ENCODE measurements at regions not wholly inside any gene's neighbourhood (a gene's known extent, or its start where the extent isn't known, plus 50 kb on each side); places are given as distances from the start of the nearest gene placed in this dataset.
A peak's percentile ranks its signal among the peaks of the same experiment; 100 is the strongest.

DNA sequence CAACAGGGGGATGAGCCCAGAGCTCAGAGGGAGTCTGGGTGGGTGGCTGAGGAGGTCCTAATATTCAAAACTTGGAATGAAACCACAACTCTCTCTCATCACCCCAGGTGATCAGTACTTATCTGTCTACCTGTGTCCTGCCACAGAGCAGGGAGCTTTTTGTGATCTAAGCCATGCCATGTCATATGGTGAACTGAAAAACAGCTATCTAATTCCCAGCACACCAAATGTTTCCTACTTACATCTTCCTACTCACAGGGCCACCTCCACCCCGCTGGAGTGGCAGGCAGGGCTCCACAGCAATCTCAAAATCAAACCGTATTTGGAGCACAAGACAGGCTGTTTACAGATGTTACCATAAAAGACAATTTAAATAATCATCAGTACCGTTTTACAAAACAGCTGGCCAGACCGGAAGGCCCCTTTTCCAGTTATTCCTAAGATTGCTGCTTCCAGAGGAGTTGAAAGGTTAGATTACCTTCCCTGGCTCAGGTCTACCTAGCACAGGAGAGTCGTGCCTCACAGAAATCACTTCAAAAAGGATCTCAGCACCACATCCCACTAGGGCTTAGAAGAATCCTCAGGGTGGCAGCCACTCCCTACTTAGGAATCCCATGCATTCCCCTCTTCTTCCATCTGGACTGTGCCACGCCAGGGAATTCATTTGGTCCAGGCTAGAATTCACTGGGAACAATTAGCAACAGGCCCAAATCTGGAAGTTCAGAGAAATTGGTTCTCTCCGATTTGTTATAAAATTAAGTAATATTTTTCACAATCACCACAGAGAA lies 226.6 kb upstream of the IL12A start:
- Histone ChIP-seq H3K27me3 (peaks cover 72% of the 10 kb centered on the region), H3K27ac (no peak overlapping the region), H3K36me3 (no peaks in the 10 kb centered on the region), H3K9me3 (no peaks in the 10 kb centered on the region), H3K4me1 (ENCODE audit: control insufficient read depth in 1 of 2, insufficient read depth in 1 of 2, low read depth in 1 of 2, low read length in 1 of 2) (peaks cover 16 to 31% of the 10 kb centered on the region in 2 experiments), H3K4me3 (ENCODE audit: low read depth in 1 of 2, low read length in 1 of 2) (no peak overlapping the region)
- TF ChIP-seq, protein P1, sequence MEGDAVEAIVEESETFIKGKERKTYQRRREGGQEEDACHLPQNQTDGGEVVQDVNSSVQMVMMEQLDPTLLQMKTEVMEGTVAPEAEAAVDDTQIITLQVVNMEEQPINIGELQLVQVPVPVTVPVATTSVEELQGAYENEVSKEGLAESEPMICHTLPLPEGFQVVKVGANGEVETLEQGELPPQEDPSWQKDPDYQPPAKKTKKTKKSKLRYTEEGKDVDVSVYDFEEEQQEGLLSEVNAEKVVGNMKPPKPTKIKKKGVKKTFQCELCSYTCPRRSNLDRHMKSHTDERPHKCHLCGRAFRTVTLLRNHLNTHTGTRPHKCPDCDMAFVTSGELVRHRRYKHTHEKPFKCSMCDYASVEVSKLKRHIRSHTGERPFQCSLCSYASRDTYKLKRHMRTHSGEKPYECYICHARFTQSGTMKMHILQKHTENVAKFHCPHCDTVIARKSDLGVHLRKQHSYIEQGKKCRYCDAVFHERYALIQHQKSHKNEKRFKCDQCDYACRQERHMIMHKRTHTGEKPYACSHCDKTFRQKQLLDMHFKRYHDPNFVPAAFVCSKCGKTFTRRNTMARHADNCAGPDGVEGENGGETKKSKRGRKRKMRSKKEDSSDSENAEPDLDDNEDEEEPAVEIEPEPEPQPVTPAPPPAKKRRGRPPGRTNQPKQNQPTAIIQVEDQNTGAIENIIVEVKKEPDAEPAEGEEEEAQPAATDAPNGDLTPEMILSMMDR (IDR thresholded peaks at IDR 0.05): no peak

DNA sequence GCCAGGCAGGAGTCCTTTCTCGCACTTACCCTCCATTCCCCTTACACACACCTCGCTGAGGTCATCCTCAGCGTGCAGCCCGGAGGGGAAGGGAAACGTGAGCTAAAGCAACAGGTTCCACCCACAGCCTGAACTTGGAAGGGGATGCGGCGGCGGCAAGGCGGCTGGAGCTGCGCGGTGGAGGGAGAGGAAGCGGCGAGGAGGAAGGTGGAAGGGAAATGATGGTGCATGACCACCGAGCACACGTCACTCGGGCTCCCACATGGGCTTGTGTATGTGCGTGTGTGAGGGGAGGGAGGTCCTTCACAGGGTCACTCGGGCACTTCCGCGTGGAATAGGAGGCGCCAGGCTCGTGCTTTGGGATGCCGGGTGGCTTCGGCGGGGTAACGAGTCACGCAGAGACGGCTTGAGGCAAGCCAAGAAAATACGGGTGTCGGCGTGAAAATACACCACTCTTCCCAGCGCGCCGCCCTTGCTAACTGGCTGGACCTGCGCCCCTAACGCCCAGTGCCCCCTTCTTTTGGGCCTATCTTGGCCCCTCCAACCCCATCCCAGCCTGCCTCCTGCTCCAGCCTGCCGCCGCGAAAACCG lies 225.5 kb upstream of the IL12A start:
- H3K36me3 ChIP-seq: no peaks in the 10 kb centered on the region

DNA sequence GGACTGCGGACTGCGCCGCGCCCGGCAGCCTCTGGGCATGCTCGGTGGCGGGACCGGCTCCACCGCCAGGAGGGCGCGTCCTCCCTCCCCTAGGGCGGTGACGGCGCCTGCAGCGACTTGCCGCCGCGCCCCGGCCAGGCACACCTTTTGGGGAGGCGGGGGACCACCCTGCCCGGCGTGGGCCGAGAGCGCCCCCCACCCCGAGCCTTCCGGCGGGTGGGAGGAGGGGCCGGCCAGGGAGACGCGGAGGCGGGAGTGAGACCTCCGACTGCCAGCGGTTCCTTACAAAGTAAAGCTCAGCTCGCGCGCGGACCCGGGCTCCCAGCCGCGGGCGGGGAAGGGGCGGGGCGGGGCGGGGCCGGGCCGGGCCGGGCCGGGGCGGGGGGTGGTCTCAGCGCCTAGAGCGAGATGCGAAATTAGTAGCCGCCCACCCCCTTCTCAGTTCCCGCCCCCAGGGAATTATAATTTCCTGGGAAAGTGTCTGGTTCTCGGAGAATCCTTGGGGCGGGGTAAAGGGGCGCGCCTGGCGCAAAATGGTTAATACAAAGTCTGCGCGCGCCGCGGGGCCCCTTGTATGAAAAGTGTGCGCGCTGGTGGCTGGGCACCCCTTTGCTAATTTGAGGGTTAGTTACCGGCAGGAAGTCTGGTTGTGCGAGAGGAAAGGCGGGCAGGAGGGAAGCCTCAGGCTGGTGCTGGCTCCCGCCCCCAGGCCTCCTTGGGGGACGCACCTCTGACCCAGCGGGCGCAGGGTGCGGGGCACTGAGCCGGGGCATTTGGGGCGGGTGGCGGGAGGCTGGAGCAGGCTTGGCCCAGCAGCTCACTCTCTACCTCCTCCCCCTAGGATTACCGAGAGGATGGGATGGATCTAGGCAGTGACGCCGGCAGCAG lies 224.8 kb upstream of the IL12A start:
- TF ChIP-seq, protein P1 (IDR thresholded peaks at IDR 0.05): no peak

More for the DNA sequence above, 225.5 kb upstream of the IL12A start:
- TF ChIP-seq, protein P1 (IDR thresholded peaks at IDR 0.05): no peak
- H3K4me3 ChIP-seq (ENCODE audit: low read depth in 1 of 2, low read length in 1 of 2): peak overlapping the region; percentile 32 to 63
- H3K27ac ChIP-seq: no peak overlapping the region
- peaks cover 81% of the 10 kb centered on the region for H3K27me3 ChIP-seq
- no peaks in the 10 kb centered on the region for H3K9me3 ChIP-seq
- H3K4me1 ChIP-seq (ENCODE audit: control insufficient read depth in 1 of 2, insufficient read depth in 1 of 2, low read depth in 1 of 2, low read length in 1 of 2): peaks cover 16 to 31% of the 10 kb centered on the region in 2 experiments

DNA sequence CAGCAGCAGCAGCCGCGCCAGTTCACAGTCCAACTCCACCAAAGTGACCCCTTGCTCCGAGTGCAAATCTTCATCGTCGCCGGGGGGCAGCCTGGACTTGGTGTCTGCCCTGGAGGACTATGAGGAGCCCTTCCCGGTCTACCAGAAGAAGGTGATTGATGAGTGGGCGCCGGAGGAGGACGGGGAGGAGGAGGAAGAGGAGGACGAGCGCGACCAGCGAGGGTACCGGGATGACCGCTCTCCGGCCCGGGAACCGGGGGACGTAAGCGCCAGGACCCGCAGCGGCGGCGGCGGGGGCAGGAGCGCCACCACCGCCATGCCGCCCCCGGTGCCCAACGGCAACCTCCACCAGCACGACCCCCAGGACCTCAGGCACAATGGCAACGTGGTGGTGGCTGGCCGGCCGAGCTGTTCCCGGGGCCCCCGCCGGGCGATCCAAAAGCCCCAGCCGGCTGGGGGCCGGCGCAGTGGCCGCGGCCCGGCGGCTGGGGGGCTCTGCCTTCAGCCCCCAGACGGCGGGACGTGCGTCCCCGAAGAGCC lies 224.1 kb upstream of the IL12A start:
- H3K27ac ChIP-seq: no peak overlapping the region
- no peaks in the 10 kb centered on the region for H3K9me3 ChIP-seq
- H3K27me3 ChIP-seq: peaks cover 81% of the 10 kb centered on the region
- TF ChIP-seq, protein P1 (IDR thresholded peaks at IDR 0.05): no peak
- peaks cover 16 to 31% of the 10 kb centered on the region in 2 experiments for H3K4me1 ChIP-seq (ENCODE audit: control insufficient read depth in 1 of 2, insufficient read depth in 1 of 2, low read depth in 1 of 2, low read length in 1 of 2)
- H3K4me3 ChIP-seq (ENCODE audit: low read depth in 1 of 2, low read length in 1 of 2): peak overlapping the region; percentile 16 to 63
- H3K36me3 ChIP-seq: no peaks in the 10 kb centered on the region

More for the DNA sequence above, 224.8 kb upstream of the IL12A start:
- peak overlapping the region; percentile 32 to 63 for H3K4me3 ChIP-seq (ENCODE audit: low read depth in 1 of 2, low read length in 1 of 2)
- H3K27me3 ChIP-seq: peaks cover 81% of the 10 kb centered on the region
- H3K27ac ChIP-seq: no peak overlapping the region
- peaks cover 16 to 31% of the 10 kb centered on the region in 2 experiments for H3K4me1 ChIP-seq (ENCODE audit: control insufficient read depth in 1 of 2, insufficient read depth in 1 of 2, low read depth in 1 of 2, low read length in 1 of 2)
- H3K36me3 ChIP-seq: no peaks in the 10 kb centered on the region
- no peaks in the 10 kb centered on the region for H3K9me3 ChIP-seq

All from neutrophil (primary cell).